Neural cell (in vitro differentiated cells): ENCODE measurements at regions not wholly inside any gene's neighbourhood (a gene's known extent, or its start where the extent isn't known, plus 50 kb on each side); places are given as distances from the start of the nearest gene placed in this dataset.

Experiments
- H2AFZ ChIP-seq: fragments of 200-600, 300-800 bp; sonication (generic), shearing (Covaris generic); 2 replicates; pipeline ENCODE4 v1.6.0; 2014; ENCODE audit warnings: low read depth, mild to moderate bottlenecking, antibody characterized with exemption, low read length, moderate library complexity
- H3F3A ChIP-seq: fragments of 200-600 bp; shearing (Covaris generic); 2 replicates; pipeline ENCODE4 v1.6.1; 2016; ENCODE audit warnings: mild to moderate bottlenecking, moderate library complexity, mixed read lengths, antibody characterized with exemption, low read length; ENCODE audit not compliant: insufficient read depth, poor library complexity, severe bottlenecking
- H3K27ac ChIP-seq: fragments of 200-600, 300-800 bp; sonication (generic), shearing (Covaris generic); 2 replicates; pipeline ENCODE4 v1.5.1; 2014; ENCODE audit warnings: mild to moderate bottlenecking, low read length, moderate library complexity
- H3K27me3 ChIP-seq: fragments of 300-800, 200-600 bp; sonication (generic), shearing (Covaris generic); 2 replicates; pipeline ENCODE4 v1.6.0; 2014; ENCODE audit warnings: mild to moderate bottlenecking, low read depth, low read length, moderate library complexity; ENCODE audit not compliant: insufficient read depth
- H3K36me3 ChIP-seq: fragments of 300-800, 200-600 bp; sonication (generic), shearing (Covaris generic); 2 replicates; pipeline ENCODE4 v1.5.1; 2014; ENCODE audit warnings: mild to moderate bottlenecking, antibody characterized with exemption, low read length, moderate library complexity; ENCODE audit not compliant: insufficient read depth
- H3K4me2 ChIP-seq: fragments of 300-800, 200-600 bp; sonication (generic), shearing (Covaris generic); 2 replicates; pipeline ENCODE4 v1.6.0; 2014; ENCODE audit warnings: mild to moderate bottlenecking, low read length
- H3K4me3 ChIP-seq: fragments of 300-800, 200-600 bp; sonication (generic), shearing (Covaris generic); 2 replicates; pipeline ENCODE4 v1.5.1; 2014; ENCODE audit warnings: mild to moderate bottlenecking, low read length, moderate library complexity
- H3K79me2 ChIP-seq: fragments of 200-600 bp; shearing (Covaris generic); replicated peaks from 2 replicates; pipeline ENCODE4 v1.6.0; 2014; ENCODE audit warnings: mild to moderate bottlenecking, low read length, moderate library complexity; ENCODE audit not compliant: insufficient read depth
- H3K9ac ChIP-seq: fragments of 300-800, 200-600 bp; sonication (generic), shearing (Covaris generic); 2 replicates; pipeline ENCODE4 v1.6.1; 2016; ENCODE audit warnings: mild to moderate bottlenecking, low read length, mixed read lengths
- H3K9me2 ChIP-seq: fragments of 200-600 bp; shearing (Covaris generic); 2 replicates; pipeline ENCODE4 v1.6.1; 2016; ENCODE audit warnings: mild to moderate bottlenecking, low read length, mixed read lengths; ENCODE audit not compliant: insufficient read depth
- H3K9me3 ChIP-seq: fragments of 200-600, 300-800 bp; sonication (generic), shearing (Covaris generic); 2 replicates; pipeline ENCODE4 v1.6.1; 2016; ENCODE audit warnings: mild to moderate bottlenecking, mixed run types, low read length, moderate library complexity, mixed read lengths
- H4K20me1 ChIP-seq: fragments of 200-600 bp; shearing (Covaris generic); 2 replicates; pipeline ENCODE4 v1.6.1; 2016; ENCODE audit warnings: mild to moderate bottlenecking, mixed run types; ENCODE audit not compliant: insufficient read depth
- CTCF ChIP-seq: fragments of 450-650 bp; IDR thresholded peaks from 2 replicates; pipeline ENCODE4 v1.5.1; 2014; ENCODE audit warnings: antibody characterized with exemption, mild to moderate bottlenecking, moderate library complexity; ENCODE audit not compliant: poor library complexity, severe bottlenecking
- EP300 ChIP-seq: fragments of 450-650 bp; conservative IDR thresholded peaks from 2 replicates; pipeline ENCODE4 v1.6.1; 2014; ENCODE audit warnings: antibody characterized with exemption, mild to moderate bottlenecking, moderate library complexity; ENCODE audit not compliant: poor library complexity, severe bottlenecking
- EZH2 ChIP-seq: fragments of 200-600, 300-800 bp; shearing (Covaris generic), sonication (generic); IDR thresholded peaks from 2 replicates; pipeline ENCODE4 v1.6.1; 2014; ENCODE audit warnings: antibody characterized with exemption, low read length, borderline replicate concordance, mild to moderate bottlenecking; ENCODE audit not compliant: insufficient read depth, poor library complexity, severe bottlenecking
- MXI1 ChIP-seq: fragments of 450-650 bp; conservative IDR thresholded peaks from 2 replicates; pipeline ENCODE4 v1.6.1; 2014; ENCODE audit warnings: antibody characterized with exemption, mild to moderate bottlenecking; ENCODE audit not compliant: poor library complexity, severe bottlenecking
- POLR2AphosphoS5 ChIP-seq: IDR thresholded peaks from 2 replicates; pipeline ENCODE4 v1.6.1; 2012
- RAD21 ChIP-seq: fragments of 450-650 bp; conservative IDR thresholded peaks from 2 replicates; pipeline ENCODE4 v1.6.1; 2014; ENCODE audit warnings: antibody characterized with exemption, mild to moderate bottlenecking, moderate library complexity
- REST ChIP-seq: IDR thresholded peaks from 2 replicates; pipeline ENCODE4 v1.6.1; 2012; ENCODE audit warnings: borderline replicate concordance
- SMC3 ChIP-seq: fragments of 450-650 bp; conservative IDR thresholded peaks from 2 replicates; pipeline ENCODE4 v1.6.1; 2014; ENCODE audit warnings: antibody characterized with exemption, mild to moderate bottlenecking, moderate library complexity; ENCODE audit not compliant: poor library complexity
- TAF1 ChIP-seq: IDR thresholded peaks from 2 replicates; pipeline ENCODE4 v1.6.1; 2012; ENCODE audit warnings: low read depth

- Histone ChIP-seq H3F3A (no peaks in the 10 kb centered on the region), H3K27me3 (no peaks in the 10 kb centered on the region), H4K20me1 (no peaks in the 10 kb centered on the region), H3K9ac (no peak overlapping the region), H3K4me3 (peak overlapping the region; percentile 4), H3K36me3 (no peaks in the 10 kb centered on the region), H3K27ac (no peak overlapping the region), H3K79me2 (no peaks in the 10 kb centered on the region), H3K9me2 (no peaks in the 10 kb centered on the region), H3K9me3 (no peaks in the 10 kb centered on the region), H3K4me2 (no peak overlapping the region), H2AFZ (no peak overlapping the region)
- TF ChIP-seq TAF1 (no peak), REST (no peak), CTCF (no peak), EP300 (no peak), RAD21 (no peak), SMC3 (no peak), EZH2 (no peak)
These were observed 160.5 kb upstream of the STK17B start for GRCh38 chr2:196331851-196332250.

- no peak overlapping the region for H3K4me2 ChIP-seq
- no peak overlapping the region for H2AFZ ChIP-seq
- H3K27ac ChIP-seq: no peak overlapping the region
- no peaks in the 10 kb centered on the region for H3K79me2 ChIP-seq
- H3K36me3 ChIP-seq: no peaks in the 10 kb centered on the region
- H3K9me2 ChIP-seq: no peaks in the 10 kb centered on the region
- no peak overlapping the region for H3K9ac ChIP-seq
- no peaks in the 10 kb centered on the region for H3F3A ChIP-seq
- no peak overlapping the region for H3K4me3 ChIP-seq
- TF ChIP-seq POLR2AphosphoS5 (no peak), EP300 (no peak), REST (no peak), SMC3 (no peak), RAD21 (no peak), TAF1 (no peak), MXI1 (no peak), EZH2 (no peak), CTCF (no peak)
- H3K9me3 ChIP-seq: no peaks in the 10 kb centered on the region
- H4K20me1 ChIP-seq: no peaks in the 10 kb centered on the region
- no peaks in the 10 kb centered on the region for H3K27me3 ChIP-seq
These were observed 162.0 kb upstream of the STK17B start for GRCh38 chr2:196333397-196333796.
